ENCODE measurements at regions not wholly inside any gene's neighbourhood (a gene's known extent, or its start where the extent isn't known, plus 50 kb on each side); places are given as distances from the start of the nearest gene placed in this dataset.

DNA sequence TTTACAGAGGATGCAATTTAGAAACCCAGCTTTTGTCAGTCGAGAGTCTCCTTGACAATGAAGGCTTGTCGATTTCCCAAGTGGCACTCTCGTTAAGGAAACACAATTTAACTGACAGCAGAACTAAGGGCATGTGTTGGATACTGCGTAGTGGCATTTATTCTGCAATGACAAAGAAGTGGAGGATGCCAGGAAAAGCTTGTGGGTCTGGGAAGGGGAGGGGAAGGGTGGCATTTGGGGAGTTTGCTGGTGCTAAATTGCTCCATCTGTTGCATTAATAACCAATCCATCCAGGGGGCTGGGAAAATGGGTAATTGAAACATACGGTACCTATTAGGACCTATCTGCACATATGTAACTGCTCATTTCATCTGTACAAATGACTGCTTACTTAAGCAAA lies 190.6 kb downstream of the NSG2 start:
- DNase-seq, result no peak

DNA sequence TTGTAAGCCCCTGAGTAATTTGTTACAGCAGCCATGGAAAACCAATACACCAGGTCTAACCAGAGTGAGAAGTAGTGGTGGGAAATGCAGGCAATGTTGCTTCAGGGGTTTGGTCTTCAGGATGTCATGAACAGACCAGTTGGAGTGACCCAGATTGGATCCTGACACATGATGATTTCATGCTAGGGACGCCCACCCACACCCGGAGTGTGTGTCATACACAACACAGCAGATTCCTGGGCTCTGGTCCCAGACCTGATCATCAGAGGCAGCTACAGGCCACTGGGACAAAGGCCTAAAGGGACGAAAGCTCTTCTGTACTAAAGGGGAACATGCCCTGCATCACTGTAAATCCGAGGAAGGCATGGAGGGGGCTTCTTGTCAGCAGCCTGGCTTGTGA lies 194.2 kb downstream of the NSG2 start:
- no peak for DNase-seq

DNA sequence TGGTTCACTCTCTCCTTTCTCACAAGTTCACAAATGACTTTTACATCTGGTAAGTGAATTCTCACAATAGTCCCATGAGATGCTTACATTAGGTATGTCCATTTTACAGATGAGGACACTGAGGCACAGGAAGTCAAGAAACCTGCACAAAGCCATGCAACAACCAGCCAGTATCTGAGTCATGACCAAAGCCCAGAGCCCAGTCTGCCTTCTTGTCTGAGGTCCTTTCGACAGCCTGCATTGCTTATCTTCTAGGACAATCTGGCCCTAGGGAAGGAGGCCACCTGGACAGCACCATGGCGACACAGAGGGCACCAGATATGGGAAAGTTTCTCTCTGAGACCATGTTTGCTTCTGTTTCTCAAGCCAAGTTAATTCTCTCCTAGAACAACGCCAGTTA lies 197.1 kb downstream of the NSG2 start:
- no peak for DNase-seq

DNA sequence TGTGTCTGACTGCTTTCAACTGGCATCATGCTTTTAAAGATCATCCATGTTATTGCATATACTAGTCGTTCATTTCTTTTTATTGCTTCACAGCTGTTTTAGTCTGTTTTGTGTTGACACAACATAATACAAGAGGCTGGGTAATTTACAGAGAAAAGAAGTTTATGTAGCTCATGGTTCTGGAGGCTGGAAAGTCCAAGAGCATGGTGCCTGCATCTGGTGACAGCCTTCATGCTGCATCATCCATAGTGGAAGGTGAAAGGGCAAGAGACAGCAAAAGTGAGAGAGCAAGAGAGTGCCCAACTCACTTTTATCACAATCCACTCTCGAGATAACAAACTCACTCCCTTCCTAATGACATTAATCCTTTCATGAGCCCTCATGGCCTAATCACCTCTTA lies 198.4 kb downstream of the NSG2 start:
- no peak for DNase-seq

DNA sequence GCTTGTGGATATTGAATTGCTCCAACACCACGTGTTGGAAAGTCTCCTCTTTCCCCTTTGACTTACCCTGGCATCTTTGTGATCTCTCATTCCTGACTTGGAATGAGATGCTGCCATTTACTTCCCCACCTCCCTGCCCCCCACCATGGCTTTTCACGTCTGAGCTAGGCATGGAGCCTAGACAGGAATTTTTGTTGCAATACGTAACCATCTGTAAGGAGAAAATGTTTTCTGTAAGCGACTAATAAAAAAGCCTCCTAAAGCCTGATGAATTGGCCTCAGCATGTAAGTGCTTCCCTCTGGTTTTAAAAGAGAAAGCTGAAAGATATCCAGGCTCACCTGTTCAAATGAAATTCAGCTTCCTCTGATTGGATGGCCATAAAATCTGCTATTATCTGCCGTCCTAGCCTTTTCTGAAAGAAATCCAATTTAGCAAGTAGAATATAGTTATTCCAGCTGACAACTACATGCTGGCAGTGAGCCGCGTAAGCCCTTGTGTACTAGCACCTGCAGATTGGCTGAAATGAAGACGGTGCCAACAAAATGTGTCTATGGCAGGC lies 200.1 kb downstream of the NSG2 start:
- DNase-seq, result no peak

DNA sequence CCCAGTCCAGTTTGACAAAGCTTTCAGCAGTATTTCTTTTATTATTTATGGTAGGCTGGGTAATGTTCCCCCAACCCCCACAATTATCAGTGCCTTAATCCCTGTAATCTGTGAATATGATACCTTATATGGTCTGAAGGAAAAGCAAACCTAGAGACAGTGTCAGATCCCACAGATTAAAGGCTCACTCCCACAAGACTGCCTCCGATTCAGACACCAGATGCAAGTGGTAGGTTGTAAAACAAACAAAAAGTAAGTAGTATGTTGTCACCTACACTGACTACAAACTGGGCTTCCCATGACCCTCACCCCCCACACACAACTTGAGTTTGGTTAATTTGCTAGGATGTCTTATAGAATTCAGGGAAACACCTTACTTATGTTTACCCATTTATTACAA lies 201.2 kb downstream of the NSG2 start:
- no peak for DNase-seq

DNA sequence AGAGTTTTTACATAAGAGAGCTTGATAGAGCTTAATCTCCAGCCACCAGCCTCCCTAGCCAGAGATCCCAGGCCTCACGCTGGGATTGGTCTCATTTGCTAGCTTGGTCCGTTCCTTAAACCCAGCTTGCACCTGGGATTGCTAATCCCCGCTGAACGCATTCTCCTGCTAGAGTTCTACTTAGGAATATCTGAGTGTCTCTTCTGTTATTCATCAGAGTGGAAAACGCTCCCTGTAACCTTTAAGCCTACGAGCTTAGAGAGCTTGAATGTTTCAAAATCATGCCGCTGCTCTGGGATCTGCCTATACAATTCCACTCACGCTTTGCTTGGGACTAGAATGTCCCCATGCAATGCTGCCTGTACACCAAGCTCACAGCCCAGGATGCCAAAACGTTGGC lies 201.8 kb downstream of the NSG2 start:
- DNase-seq, result no peak

DNA sequence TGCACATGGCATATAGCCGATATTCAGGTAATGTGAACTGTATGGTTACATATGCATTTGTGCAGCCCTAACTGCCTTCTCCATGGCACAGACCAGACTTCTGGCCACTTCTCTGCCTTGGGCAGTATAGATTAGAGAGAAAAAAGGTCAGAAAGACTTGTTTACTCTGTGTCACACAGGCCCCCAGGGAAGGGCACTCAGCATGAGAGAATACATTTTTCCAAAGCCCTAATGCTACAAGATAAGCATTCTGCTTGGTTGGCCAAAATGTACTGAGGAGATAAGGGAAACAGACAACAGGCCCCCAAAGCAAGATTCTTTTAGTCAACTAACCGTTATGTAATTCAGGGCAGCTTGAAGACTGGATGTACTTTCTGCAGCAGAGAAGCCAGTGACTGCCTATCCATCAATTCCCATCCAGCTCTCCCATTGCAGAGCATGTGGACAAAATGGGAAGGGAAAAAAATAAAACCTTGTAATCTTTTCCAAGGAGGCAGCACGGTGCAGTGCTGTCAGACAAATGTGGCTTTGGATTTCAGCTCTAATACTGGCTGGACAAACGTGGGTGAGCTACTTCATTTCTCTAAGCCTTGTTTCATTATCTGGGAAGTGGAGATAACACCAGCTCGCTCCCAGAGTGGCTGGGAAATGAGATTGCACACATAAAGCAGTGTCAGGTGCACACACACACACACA lies 205.9 kb downstream of the NSG2 start:
- DNase-seq, result no peak

DNA sequence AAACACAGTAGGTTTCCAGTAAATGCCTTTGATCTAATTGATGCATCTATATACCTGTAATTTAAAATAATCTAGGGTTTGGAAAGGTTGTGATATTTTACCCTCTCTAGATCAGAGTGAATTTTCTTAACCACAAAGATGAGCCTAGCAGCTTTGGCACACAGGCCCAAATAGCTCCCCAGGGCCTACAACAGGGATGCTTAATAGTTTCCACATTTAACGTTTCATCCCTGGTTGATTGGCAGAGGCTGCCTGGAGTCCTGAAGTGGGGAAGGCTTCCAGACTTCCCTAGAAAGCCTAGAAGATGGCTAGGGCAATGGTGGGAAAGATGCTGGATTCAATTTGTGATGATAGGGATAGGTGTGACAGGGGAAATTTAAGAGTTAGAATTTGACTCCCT lies 206.6 kb downstream of the NSG2 start:
- no peak for DNase-seq

DNA sequence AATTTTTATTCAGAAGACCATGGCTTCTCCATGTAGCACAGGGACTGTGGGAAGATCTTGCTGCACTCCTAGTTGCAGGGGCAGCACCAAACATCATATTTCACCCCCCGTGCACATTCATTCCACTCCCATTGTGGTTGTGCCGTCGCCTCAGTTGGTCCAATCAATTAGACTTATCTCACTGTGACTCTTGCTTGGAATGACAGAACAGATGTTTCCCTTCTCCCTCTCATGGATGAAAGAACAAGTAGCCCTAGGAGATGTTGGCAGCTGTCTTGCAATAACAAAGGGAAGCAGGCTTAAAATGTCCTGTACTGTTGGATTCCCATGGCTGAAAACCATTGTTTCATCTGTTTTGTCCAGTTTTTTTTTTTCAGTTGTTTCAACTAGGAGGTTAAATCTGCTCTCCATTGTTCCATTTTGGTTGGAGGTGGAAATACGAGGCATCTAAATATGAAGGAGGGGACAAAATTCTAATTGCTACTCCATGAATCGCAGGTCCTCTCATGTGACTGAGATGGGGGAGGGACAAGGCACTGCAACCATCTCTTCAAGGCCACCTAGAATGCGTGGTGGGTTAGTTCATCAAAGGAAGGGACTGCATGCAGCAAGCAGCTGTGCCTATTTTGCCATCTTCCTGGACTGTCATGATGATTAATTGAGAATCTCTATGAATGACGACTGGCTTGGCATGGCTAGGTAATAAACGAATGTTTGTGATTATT lies 214.4 kb downstream of the NSG2 start:
- no peak for DNase-seq

DNA sequence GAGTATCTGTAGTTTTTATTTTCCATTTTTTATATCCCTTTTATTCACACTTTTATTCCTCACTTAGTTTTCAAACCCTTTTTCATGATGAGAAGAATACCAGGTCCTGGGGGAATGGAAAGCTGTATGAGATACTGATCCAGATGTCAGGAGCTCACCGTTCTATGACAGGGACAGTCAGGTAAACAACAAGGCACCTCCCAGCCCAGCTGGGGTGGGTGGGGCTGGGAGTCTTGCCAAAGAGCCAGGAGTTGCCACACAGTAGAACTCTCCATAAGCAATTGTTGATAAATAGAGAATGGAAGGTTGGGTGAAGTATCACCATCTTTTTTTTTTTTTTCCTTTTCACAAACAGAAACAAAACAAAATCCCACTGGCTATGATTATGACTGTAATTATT lies 225.8 kb downstream of the NSG2 start:
- DNase-seq, result no peak

DNA sequence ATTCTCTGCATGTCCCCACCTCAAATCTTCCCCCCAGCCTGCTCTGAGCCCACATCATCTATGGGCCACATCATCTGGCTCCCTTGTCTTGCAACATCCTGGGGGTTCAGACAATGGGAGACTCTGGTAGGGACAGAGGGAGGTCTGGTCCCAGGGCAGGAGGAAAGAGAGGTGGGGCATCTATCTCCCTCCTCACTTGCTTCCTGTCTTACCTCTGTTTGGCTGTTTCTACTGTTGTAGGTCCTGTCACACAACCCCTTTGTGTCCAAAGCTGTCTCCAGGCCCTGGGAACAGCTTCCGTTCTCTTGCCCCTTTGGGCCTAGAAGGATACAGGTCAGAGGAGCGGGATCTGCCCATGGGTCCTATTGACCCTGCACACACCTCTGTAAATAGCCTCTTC lies 227.2 kb downstream of the NSG2 start:
- DNase-seq, result no peak

DNA sequence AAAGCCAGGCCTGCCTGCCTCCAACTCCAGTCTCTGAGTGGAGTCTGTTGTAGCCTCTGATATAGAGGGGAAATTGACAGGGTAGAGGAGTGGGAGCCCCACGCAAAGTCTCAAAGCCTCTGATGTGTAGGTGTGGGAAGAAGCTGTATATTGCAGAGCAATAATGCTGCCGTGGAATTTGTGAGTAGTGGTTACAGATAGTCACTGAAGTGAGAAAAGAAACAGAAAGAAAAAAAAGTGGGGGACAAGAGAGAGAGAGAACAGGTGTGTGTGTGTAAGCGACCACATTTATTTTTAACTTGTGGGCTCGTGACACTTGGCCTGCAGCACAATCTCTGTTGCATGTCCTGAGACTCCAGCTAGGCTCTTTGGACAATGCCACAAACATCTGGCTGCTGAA lies 227.8 kb downstream of the NSG2 start:
- no peak for DNase-seq

DNA sequence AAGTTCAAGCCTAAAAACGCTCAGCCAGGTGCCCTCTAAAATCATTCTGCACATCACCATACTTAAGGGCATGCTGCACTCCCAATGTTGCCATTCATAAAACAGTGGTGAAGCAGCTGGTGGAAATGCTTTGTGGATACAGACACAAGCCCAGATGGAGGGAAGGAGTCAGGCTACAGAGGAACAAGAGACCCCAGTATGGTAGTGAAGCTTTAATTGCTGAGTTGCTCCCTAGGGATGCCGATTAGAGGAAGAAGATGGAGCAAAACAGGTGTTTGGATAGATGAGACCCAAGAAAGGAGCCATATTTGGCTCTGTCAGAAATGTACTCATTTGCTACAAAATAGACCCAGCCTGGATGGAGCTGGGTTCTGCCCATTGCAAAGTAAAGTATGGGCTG lies 230.5 kb downstream of the NSG2 start:
- no peak for DNase-seq

DNA sequence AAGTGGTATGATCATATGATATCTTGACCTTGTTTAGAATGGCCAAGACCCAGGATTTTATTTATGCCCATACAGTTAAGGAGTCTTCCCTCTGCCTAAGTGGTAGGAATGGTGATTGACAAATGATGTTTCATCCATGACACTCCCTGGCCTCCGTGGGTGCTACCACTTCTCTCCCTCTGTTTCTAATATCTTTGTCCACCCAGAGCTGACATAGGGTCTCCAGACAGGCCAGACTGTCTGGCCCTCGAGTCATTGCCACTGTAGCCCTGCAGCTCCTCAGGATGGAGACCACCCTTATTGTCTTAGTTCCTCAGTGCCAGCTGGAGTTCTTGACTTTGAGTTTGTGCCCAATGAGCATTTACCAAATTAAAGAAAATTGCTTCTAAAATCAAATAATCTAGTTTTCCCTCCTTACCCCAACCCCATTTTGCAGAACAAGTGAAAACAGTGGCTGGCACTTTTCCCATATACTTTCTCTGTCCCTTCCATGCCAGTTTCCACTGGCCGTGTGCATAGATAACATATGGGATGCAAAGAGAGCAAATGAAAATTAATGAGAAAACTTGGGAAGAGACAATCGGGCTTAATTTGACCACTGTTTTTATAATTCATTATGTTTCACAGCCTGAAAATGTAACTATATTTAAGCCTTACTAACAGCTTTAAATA lies 235.7 kb downstream of the NSG2 start:
- DNase-seq, result no peak

DNA sequence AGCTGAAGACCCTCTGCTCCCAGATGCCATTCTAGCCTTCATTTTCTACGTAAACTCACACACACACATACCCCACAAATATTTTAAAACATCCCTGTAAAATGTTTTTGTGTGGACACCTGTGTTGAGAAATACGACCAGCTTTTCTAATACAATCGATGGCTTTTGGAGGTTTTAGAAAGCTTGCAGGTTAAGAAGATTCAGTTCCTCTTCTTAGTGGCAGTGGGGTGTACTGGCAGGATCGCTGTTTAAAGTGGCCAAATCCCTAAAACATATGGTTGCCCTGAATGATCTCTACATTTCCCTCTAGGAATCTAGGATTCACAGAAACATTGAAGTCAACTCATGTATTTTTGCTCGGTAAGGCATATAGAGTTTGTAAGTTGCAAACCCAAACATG lies 236.3 kb downstream of the NSG2 start:
- DNase-seq, result no peak

DNA sequence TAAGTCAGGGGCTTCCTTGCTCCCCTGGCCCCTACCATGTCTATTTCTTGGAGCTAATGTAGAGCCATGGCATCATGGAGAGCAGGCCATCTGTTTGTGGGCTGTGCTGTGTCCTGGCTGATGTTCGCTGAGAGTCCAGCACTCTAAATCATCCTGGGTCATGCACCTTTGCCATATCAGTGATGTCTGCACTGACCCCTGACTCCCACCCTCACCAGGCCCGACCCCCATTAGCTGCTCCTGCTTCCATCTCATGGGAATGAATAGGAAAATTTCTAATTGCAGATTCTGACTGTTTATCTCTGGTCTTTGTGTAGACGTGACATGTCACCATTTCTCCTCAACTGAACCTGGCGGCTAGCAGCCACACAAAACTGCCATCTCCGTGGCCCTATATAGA lies 236.9 kb downstream of the NSG2 start:
- no peak for DNase-seq

DNA sequence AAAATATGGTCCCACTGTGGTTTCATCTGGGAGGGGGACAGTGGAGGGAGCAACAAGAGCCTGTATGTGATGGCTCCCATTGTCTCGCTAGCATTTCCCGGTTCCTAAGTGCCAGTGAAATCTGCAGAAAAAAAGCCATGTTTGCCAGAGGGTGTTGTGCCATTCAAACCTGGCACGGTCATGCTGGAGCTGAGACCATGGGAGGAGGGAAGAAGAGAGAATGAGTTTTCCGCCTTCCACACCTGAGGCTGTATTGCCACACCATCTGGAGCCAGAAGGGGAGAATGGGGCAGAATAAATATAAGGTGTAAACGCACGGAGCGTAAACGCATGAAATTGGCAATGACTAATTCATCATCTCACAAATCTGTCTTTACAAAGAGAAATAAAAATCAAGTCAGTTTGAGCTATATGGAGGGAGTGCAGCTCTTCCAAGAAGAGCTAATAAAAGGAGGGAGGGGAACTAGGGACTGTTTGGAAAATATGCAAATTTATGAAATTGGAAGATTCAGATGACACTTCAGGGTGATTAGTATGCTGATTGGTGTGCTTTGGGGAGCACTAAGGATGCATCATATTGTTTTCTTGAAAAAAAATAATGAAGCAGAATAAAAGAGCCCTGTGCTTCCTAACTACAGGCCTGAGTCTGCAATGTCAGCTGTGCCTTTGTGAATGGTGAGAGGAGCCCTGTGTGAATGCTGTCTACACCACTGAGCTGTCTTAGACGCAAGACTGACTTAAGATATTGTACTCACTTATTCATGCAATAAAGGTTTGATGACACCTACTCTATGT lies 237.9 kb downstream of the NSG2 start:
- DNase-seq, result no peak

DNA sequence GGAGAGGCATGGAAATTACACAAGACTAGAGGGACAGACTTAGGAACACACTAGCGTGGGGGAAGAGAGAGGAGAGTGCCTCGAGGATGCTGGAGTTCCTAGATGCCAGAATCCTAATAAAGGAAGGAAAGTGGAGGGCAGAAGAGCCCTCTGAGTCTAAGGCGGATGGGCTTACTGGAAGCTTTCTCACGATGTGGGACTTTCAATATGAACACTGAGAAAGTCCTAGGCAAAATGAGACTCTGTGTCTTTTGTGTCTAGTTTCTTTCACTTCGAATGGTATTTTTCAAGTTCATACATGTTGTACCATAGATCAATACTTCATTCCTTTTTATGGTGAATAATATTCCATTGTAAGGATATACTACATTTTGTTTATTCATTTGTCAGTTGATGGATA lies 239.4 kb downstream of the NSG2 start:
- no peak for DNase-seq

DNA sequence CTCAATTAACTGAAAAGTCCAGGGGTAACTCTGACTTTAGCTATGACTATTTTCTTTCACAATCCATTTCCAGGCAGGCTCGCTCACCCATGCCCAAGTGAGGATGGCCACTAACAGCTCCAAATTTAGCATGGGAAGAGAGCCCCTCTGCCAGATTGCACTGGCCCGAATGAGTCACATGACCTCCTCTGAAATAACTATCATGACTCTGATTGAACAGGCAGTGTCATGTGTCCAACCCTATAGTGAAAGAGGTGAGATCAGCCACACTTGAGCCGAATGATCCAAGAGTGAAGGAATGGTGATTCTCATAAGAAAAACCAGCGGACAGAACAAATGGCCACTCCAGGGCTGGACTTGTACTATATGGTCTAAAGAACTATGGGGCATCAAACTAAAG lies 242.3 kb downstream of the NSG2 start:
- no peak for DNase-seq

DNA sequence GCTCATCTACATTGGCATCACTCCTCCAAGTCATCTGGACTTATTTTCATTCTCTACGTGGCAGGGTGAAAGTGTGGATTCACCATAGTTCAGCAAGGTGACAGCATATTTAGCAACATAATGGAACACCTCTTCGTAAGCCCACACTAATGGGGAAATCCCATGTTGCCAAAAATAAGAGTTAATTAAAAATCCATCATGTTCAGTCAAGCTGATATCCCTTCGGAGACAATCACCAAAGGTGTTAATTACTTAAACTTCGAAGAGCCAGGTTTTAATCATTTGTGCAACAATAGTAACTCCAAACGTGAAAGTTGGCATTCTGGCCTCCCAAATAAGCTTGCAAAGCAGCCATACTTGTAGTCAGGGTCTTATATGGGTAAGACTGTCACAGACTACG lies 242.9 kb downstream of the NSG2 start:
- no peak for DNase-seq

DNA sequence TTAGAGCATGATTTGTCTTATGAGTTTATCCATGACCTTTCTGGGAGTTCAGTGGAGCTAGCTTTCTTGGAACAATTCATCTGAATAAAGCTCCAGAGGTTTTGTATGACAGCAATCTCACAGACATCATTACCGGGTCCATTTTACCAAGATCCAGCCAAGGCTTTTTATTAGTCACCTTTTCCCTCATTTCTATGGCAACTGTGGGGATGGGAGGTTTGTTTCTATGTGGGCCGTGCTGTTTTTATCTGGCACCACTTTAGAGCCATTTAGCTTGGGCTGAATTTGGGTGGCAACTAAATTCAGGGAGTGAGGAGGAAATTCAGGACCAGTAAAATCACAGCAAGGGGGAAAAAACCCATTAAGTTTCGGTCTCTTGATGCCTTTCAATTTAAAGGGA lies 245.7 kb downstream of the NSG2 start:
- no peak for DNase-seq

DNA sequence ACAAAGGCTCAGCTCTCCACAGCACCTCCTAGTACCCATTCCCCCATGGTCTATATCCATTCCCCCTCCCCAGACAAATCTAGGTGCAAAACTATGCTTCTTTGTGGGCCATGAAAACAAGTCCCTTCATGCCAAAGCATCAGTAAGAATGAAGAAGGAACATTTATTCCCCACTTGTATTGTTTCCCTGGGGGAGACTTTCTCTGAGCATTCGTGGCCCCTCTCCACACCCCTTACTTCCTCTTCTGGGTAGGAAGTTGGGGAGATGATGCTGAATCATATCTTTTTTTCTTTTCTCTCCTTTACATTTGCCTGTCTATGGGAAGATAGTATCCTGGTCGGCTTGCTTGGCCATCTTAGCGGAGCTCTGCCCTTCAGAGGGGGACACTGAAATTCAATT lies 246.8 kb downstream of the NSG2 start:
- no peak for DNase-seq
